ENCODE measurements at regions not wholly inside any gene's neighbourhood (a gene's known extent, or its start where the extent isn't known, plus 50 kb on each side); places are given as distances from the start of the nearest gene placed in this dataset.

- TF ChIP-seq CTCF (IDR thresholded peaks at IDR 0.05; ENCODE audit: insufficient read depth, low read depth, low read length, missing control alignments) = no peak
- DNase-seq (ENCODE audit: low read depth) = no peak
- no peak overlapping the region for H3K4me3 ChIP-seq (ENCODE audit: low read depth, low read length)
Observed at GRCh38 chr9:107624234-107624948, 134.8 kb upstream of the KLF4 start.

- H3K4me3 ChIP-seq (ENCODE audit: low read depth, low read length) = no peak overlapping the region
- no peak for DNase-seq (ENCODE audit: low read depth)
- TF ChIP-seq CTCF (IDR thresholded peaks at IDR 0.05; ENCODE audit: insufficient read depth, low read depth, low read length, missing control alignments) = no peak
Observed at GRCh38 chr9:107621436-107621835, 131.9 kb upstream of the KLF4 start.

- no peak overlapping the region for H3K4me3 ChIP-seq (ENCODE audit: low read depth, low read length)
- no peak for TF ChIP-seq CTCF (IDR thresholded peaks at IDR 0.05; ENCODE audit: insufficient read depth, low read depth, low read length, missing control alignments)
- no peak for DNase-seq (ENCODE audit: low read depth)
Observed at GRCh38 chr9:107620801-107621200, 131.2 kb upstream of the KLF4 start.

- TF ChIP-seq CTCF (IDR thresholded peaks at IDR 0.05; ENCODE audit: insufficient read depth, low read depth, low read length, missing control alignments) = no peak
- H3K4me3 ChIP-seq (ENCODE audit: low read depth, low read length) = no peak overlapping the region
- no peak for DNase-seq (ENCODE audit: low read depth)
Observed at GRCh38 chr9:107620236-107620635, 130.7 kb upstream of the KLF4 start.

- no peak for DNase-seq (ENCODE audit: low read depth)
- TF ChIP-seq CTCF (IDR thresholded peaks at IDR 0.05; ENCODE audit: insufficient read depth, low read depth, low read length, missing control alignments) = no peak
- no peak overlapping the region for H3K4me3 ChIP-seq (ENCODE audit: low read depth, low read length)
Observed at GRCh38 chr9:107615321-107615720, 125.8 kb upstream of the KLF4 start.

- DNase-seq (ENCODE audit: low read depth) = no peak
- TF ChIP-seq CTCF (IDR thresholded peaks at IDR 0.05; ENCODE audit: insufficient read depth, low read depth, low read length, missing control alignments) = no peak
- H3K4me3 ChIP-seq (ENCODE audit: low read depth, low read length) = no peak overlapping the region
Observed at GRCh38 chr9:107614765-107615164, 125.2 kb upstream of the KLF4 start.

- no peak for TF ChIP-seq CTCF (IDR thresholded peaks at IDR 0.05; ENCODE audit: insufficient read depth, low read depth, low read length, missing control alignments)
Observed at GRCh38 chr9:107613321-107613720, 123.8 kb upstream of the KLF4 start.

More at GRCh38 chr9:107613321-107613720, 123.8 kb upstream of the KLF4 start:
- no peak overlapping the region for H3K4me3 ChIP-seq (ENCODE audit: low read depth, low read length)
- DNase-seq (ENCODE audit: low read depth) = no peak
